ENCODE measurements at regions not wholly inside any gene's neighbourhood (a gene's known extent, or its start where the extent isn't known, plus 50 kb on each side); places are given as distances from the start of the nearest gene placed in this dataset.

GRCh38 chr3:106642161-106642560 lies 735.1 kb upstream of the CCDC54 start:
- DNase-seq = no peak

- DNase-seq = no peak
Observed at GRCh38 chr3:106643684-106644161, 733.5 kb upstream of the CCDC54 start.

- DNase-seq = no peak
Observed at GRCh38 chr3:106673926-106674569, 703.2 kb upstream of the CCDC54 start.

- DNase-seq = no peak
Observed at GRCh38 chr3:106675451-106675850, 701.8 kb upstream of the CCDC54 start.

GRCh38 chr3:106678657-106679390 lies 698.4 kb upstream of the CCDC54 start:
- DNase-seq = no peak

- DNase-seq = no peak
Observed at GRCh38 chr3:106683953-106684620, 693.2 kb upstream of the CCDC54 start.

GRCh38 chr3:106685745-106686144 lies 691.5 kb upstream of the CCDC54 start:
- DNase-seq = no peak

GRCh38 chr3:106687905-106688304 lies 689.3 kb upstream of the CCDC54 start:
- DNase-seq = no peak

GRCh38 chr3:106688464-106688863 lies 688.8 kb upstream of the CCDC54 start:
- no peak for DNase-seq

GRCh38 chr3:106691476-106691875 lies 685.8 kb upstream of the CCDC54 start:
- no peak for DNase-seq

GRCh38 chr3:106692624-106693023 lies 684.6 kb upstream of the CCDC54 start:
- DNase-seq = no peak

GRCh38 chr3:106699122-106699521 lies 678.1 kb upstream of the CCDC54 start:
- no peak for DNase-seq

GRCh38 chr3:106700981-106701380 lies 676.3 kb upstream of the CCDC54 start:
- no peak for DNase-seq

- no peak for DNase-seq
Observed at GRCh38 chr3:106703524-106703923, 673.7 kb upstream of the CCDC54 start.

- no peak for DNase-seq
Observed at GRCh38 chr3:106707347-106707746, 669.9 kb upstream of the CCDC54 start.

GRCh38 chr3:106710596-106710995 lies 666.6 kb upstream of the CCDC54 start:
- no peak for DNase-seq

GRCh38 chr3:106711650-106712049 lies 665.6 kb upstream of the CCDC54 start:
- no peak for DNase-seq

- DNase-seq = no peak
Observed at GRCh38 chr3:106714400-106714799, 662.8 kb upstream of the CCDC54 start.

GRCh38 chr3:106715286-106715685 lies 662.0 kb upstream of the CCDC54 start:
- no peak for DNase-seq

- DNase-seq = no peak
Observed at GRCh38 chr3:106717178-106717780, 660.0 kb upstream of the CCDC54 start.

- DNase-seq = no peak
Observed at GRCh38 chr3:106719077-106719476, 658.2 kb upstream of the CCDC54 start.

GRCh38 chr3:106719583-106719982 lies 657.7 kb upstream of the CCDC54 start:
- no peak for DNase-seq

- no peak for DNase-seq
Observed at GRCh38 chr3:106720510-106720909, 656.7 kb upstream of the CCDC54 start.

- DNase-seq = no peak
Observed at GRCh38 chr3:106725566-106725965, 651.7 kb upstream of the CCDC54 start.

Data from activated CD4-positive, alpha-beta T cell treated with anti-CD3 and anti-CD28 coated beads, Interleukin-2, amount 50 U/mL, for 48 hours (primary cell).